Sigmoid colon (tissue), 6 donors: ENCODE measurements at regions not wholly inside any gene's neighbourhood (a gene's known extent, or its start where the extent isn't known, plus 50 kb on each side); places are given as distances from the start of the nearest gene placed in this dataset.
"Not testable (repeated sequence)": the region's sequence is repeated elsewhere in the genome, so short reads cannot be mapped to it uniquely, and the experiment has no call there.

ENCODE experiments used
- DNase-seq: peaks from one replicate; pipeline ENCODE4 v3.0.0-alpha.2; 2019
- H3K27ac ChIP-seq, 4 donors: fragments of 200-600 bp; sonication (generic); one replicate each; pipeline ENCODE4 v1.5.1; 2016 to 2019; ENCODE audit warnings: mild to moderate bottlenecking in 1 of 4
- H3K27me3 ChIP-seq, 3 donors: fragments of 200-600 bp; sonication (generic); one replicate each; pipeline ENCODE4 v1.5.1; 2019; ENCODE audit warnings: mild to moderate bottlenecking in 1 of 3
- H3K36me3 ChIP-seq, 4 donors: fragments of 200-600 bp; sonication (generic); one replicate each; pipeline ENCODE4 v1.5.1; 2016 to 2019
- H3K4me1 ChIP-seq, 4 donors: fragments of 200-600 bp; sonication (generic); one replicate each; pipeline ENCODE4 v1.5.1; 2017 to 2019
- H3K4me3 ChIP-seq, 4 donors: fragments of 200-600 bp; sonication (generic); one replicate each; pipeline ENCODE4 v1.5.1; 2017 to 2019; ENCODE audit warnings: mild to moderate bottlenecking in 2 of 4, moderate library complexity in 1 of 4
- H3K9me3 ChIP-seq, 4 donors: fragments of 200-600 bp in 3 of 4; sonication (generic) in 3 of 4; one replicate each; pipeline versions ENCODE4 v1.5.1 to v1.6.1; 2013 to 2019
- CTCF ChIP-seq, 4 experiments: fragments of 450-650 bp in 3 of 4; fragments of 200-600 bp in 1 of 4; IDR thresholded peaks; one replicate each; pipeline ENCODE4 v1.5.1; 2016 to 2019; ENCODE audit warnings: antibody characterized with exemption in 4 of 4, mild to moderate bottlenecking in 3 of 4, moderate library complexity in 2 of 4
- EP300 ChIP-seq, 4 donors: sonication (generic); formaldehyde crosslinking; IDR thresholded peaks; one replicate each; pipeline ENCODE4 v1.6.1; 2017; ENCODE audit warnings: antibody characterized with exemption in 4 of 4
- POLR2A ChIP-seq, 2 donors: fragments of 450-650 bp; IDR thresholded peaks; one replicate each; pipeline ENCODE4 v1.6.1; 2016; ENCODE audit warnings: antibody characterized with exemption in 2 of 2, mild to moderate bottlenecking in 2 of 2, moderate library complexity in 2 of 2
- POLR2AphosphoS5 ChIP-seq, 4 donors: sonication (generic); formaldehyde crosslinking; IDR thresholded peaks; one replicate each; pipeline ENCODE4 v1.6.1; 2017; ENCODE audit warnings: antibody characterized with exemption in 4 of 4
- WGBS, 2 donors: extraction: QIAGEN DNeasy Blood & Tissue Kit; methylation state at CpG; one replicate each; pipeline ENCODE4 v1.1.7; 2013; 5-methylcytosine and 5-hydroxymethylcytosine counted together
- intact Hi-C: fragments of 100-400 bp; cut with DNase I; formaldehyde crosslinking; loops from one replicate; pipeline ENCODE4 v1.15.1; 2023
- donor health status: healthy with polysubstance abuse.
- donor health status: healthy.

- no peaks in the 10 kb centered on the region for H3K36me3 ChIP-seq
- H3K4me1 ChIP-seq, result no peaks in the 10 kb centered on the region
- intact Hi-C loops, result no loop called here
- H3K27me3 ChIP-seq, result no peaks in the 10 kb centered on the region
- 60 to 81% methylated on average over 4 of the region's 4 CpGs for WGBS, 2 donors
- H3K27ac ChIP-seq, result no peak overlapping the region
- no peak overlapping the region for H3K4me3 ChIP-seq
- H3K9me3 ChIP-seq, result no peaks in the 10 kb centered on the region
- TF ChIP-seq POLR2A (IDR thresholded peaks at IDR 0.05) (no peak), EP300 (IDR thresholded peaks at IDR 0.05) (no peak), CTCF (IDR thresholded peaks at IDR 0.05) (no peak), POLR2AphosphoS5 (IDR thresholded peaks at IDR 0.05) (no peak)
- no peak for DNase-seq
Observed at GRCh38 chr4:79164907-79165610, 160.8 kb downstream of the NAA11 start.

GRCh38 chr4:79163981-79164490 lies 161.8 kb downstream of the NAA11 start:
- intact Hi-C loops, result no loop called here

GRCh38 chr4:79160962-79161361 lies 164.9 kb downstream of the NAA11 start:
- intact Hi-C loops, result no loop called here
- no peaks in the 10 kb centered on the region for H3K36me3 ChIP-seq
- H3K4me3 ChIP-seq, result no peak overlapping the region
- WGBS, 2 donors, result 93 to 96% methylated on average over 2 of the region's 2 CpGs
- H3K27me3 ChIP-seq, result no peaks in the 10 kb centered on the region
- H3K27ac ChIP-seq, result no peak overlapping the region
- TF ChIP-seq EP300 (IDR thresholded peaks at IDR 0.05) (no peak), POLR2A (IDR thresholded peaks at IDR 0.05) (no peak), POLR2AphosphoS5 (IDR thresholded peaks at IDR 0.05) (no peak), CTCF (IDR thresholded peaks at IDR 0.05) (no peak)
- DNase-seq, result no peak
- no peaks in the 10 kb centered on the region for H3K4me1 ChIP-seq
- H3K9me3 ChIP-seq, result no peaks in the 10 kb centered on the region

More at GRCh38 chr4:79163981-79164490, 161.8 kb downstream of the NAA11 start:
- Histone ChIP-seq H3K4me1 (no peaks in the 10 kb centered on the region), H3K4me3 (no peak overlapping the region), H3K9me3 (no peaks in the 10 kb centered on the region), H3K27me3 (no peaks in the 10 kb centered on the region), H3K36me3 (no peaks in the 10 kb centered on the region), H3K27ac (no peak overlapping the region)
- 83 to 87% methylated on average over 4 of the region's 4 CpGs for WGBS, 2 donors
- TF ChIP-seq EP300 (IDR thresholded peaks at IDR 0.05), result no peak
- no peak for TF ChIP-seq POLR2AphosphoS5 (IDR thresholded peaks at IDR 0.05)
- no peak for DNase-seq

- intact Hi-C loops, result not testable (repeated sequence)
Observed at GRCh38 chr4:79158705-79159104, 167.2 kb downstream of the NAA11 start.

GRCh38 chr4:79155336-79155735 lies 170.5 kb downstream of the NAA11 start:
- peaks cover 0 to 8% (median 2%) of the 10 kb centered on the region in 4 donors for H3K9me3 ChIP-seq
- no peak overlapping the region for H3K4me3 ChIP-seq
- no peaks in the 10 kb centered on the region for H3K4me1 ChIP-seq
- no peak overlapping the region for H3K27ac ChIP-seq
- intact Hi-C loops, result no loop called here
- DNase-seq, result no peak
- TF ChIP-seq CTCF (IDR thresholded peaks at IDR 0.05), result no peak
- no peak for TF ChIP-seq EP300 (IDR thresholded peaks at IDR 0.05)
- TF ChIP-seq POLR2AphosphoS5 (IDR thresholded peaks at IDR 0.05), result no peak
- no peak for TF ChIP-seq POLR2A (IDR thresholded peaks at IDR 0.05)
- 64 to 71% methylated on average over 3 of the region's 3 CpGs for WGBS, 2 donors
- no peaks in the 10 kb centered on the region for H3K27me3 ChIP-seq
- no peaks in the 10 kb centered on the region for H3K36me3 ChIP-seq

More at GRCh38 chr4:79158705-79159104, 167.2 kb downstream of the NAA11 start:
- not testable (repeated sequence) for H3K27me3 ChIP-seq, H3K36me3 ChIP-seq, H3K4me1 ChIP-seq, H3K4me3 ChIP-seq, H3K9me3 ChIP-seq, DNase-seq, H3K27ac ChIP-seq
- 88% methylated on average over 2 of the region's 2 CpGs for WGBS, 2 donors
